Gastrocnemius medialis (tissue), 4 donors: ENCODE measurements at regions not wholly inside any gene's neighbourhood (a gene's known extent, or its start where the extent isn't known, plus 50 kb on each side); places are given as distances from the start of the nearest gene placed in this dataset.

ENCODE experiments used
- ATAC-seq, 2 donors: fragments of 150-250 bp; one replicate each; pipeline ENCODE4 v1.9.1; 2016
- DNase-seq, 2 donors: peaks; one replicate each; pipeline ENCODE4 v3.0.0-alpha.2; 2019
- H3K27ac ChIP-seq, 4 donors: fragments of 200-600 bp; sonication (generic); 1 replicate in 1 of 4; 2 replicates in 3 of 4; pipeline ENCODE4 v1.5.1; 2016 to 2018; ENCODE audit warnings: mild to moderate bottlenecking in 2 of 4, moderate library complexity in 1 of 4
- H3K27me3 ChIP-seq, 3 donors: fragments of 200-600 bp; sonication (generic) in 2 of 3; 1 replicate in 1 of 3; 2 replicates in 2 of 3; pipeline versions ENCODE4 v1.5.1 to v1.6.0; 2016 to 2019; ENCODE audit warnings: mild to moderate bottlenecking in 1 of 3, moderate library complexity in 1 of 3
- H3K36me3 ChIP-seq, 2 donors: fragments of 200-600 bp; sonication (generic) in 1 of 2; one replicate each; pipeline ENCODE4 v1.5.1; 2017 to 2018
- H3K4me1 ChIP-seq, 2 donors: fragments of 200-600 bp; sonication (generic) in 1 of 2; one replicate each; pipeline ENCODE4 v1.5.1; 2016 to 2017; ENCODE audit warnings: mild to moderate bottlenecking in 2 of 2
- H3K4me3 ChIP-seq, 4 donors: fragments of 200-600 bp; sonication (generic) in 3 of 4; 1 replicate in 1 of 4; 2 replicates in 3 of 4; pipeline ENCODE4 v1.5.1; 2016 to 2019; ENCODE audit warnings: mild to moderate bottlenecking in 2 of 4
- H3K9me3 ChIP-seq, 3 donors: fragments of 200-600 bp; sonication (generic) in 2 of 3; 1 replicate in 1 of 3; 2 replicates in 2 of 3; pipeline ENCODE4 v1.5.1; 2016 to 2019
- CTCF ChIP-seq, 5 experiments: fragments of 450-650 bp in 3 of 5; fragments of 200-600 bp in 2 of 5; sonication (generic) in 2 of 5; IDR thresholded peaks in 4 of 5; conservative IDR thresholded peaks in 1 of 5; 1 replicate in 4 of 5; 2 replicates in 1 of 5; pipeline ENCODE4 v1.5.1; 2016 to 2019; ENCODE audit warnings: antibody characterized with exemption in 5 of 5, mild to moderate bottlenecking in 3 of 5, moderate library complexity in 3 of 5
- POLR2A ChIP-seq, 2 donors: fragments of 450-650 bp; IDR thresholded peaks; one replicate each; pipeline ENCODE4 v1.6.1; 2017; ENCODE audit warnings: antibody characterized with exemption in 2 of 2, mild to moderate bottlenecking in 2 of 2, moderate library complexity in 2 of 2
- in situ Hi-C, 4 donors: fragments of 200-750 bp; cut with MboI; loops; one replicate each; pipeline versions ENCODE4 v1.15.0 to v1.8.0; 2017; ENCODE audit warnings: low sequenced_read_pairs in 4 of 4
- intact Hi-C: fragments of 100-400 bp; cut with DNase I; formaldehyde crosslinking; loops from one replicate; pipeline ENCODE4 v1.15.1; 2023; ENCODE audit warnings: low total_unique reads

GRCh38 chrX:39874202-39874816 lies 223.4 kb downstream of the BCOR start:
- in situ Hi-C loops (no loop called here), intact Hi-C loops (no loop called here)
- Histone ChIP-seq H3K36me3 (no peaks in the 10 kb centered on the region), H3K27me3 (no peaks in the 10 kb centered on the region), H3K27ac (no peak overlapping the region), H3K4me1 (no peaks in the 10 kb centered on the region), H3K4me3 (no peak overlapping the region), H3K9me3 (no peaks in the 10 kb centered on the region)
- no peak for TF ChIP-seq CTCF (IDR thresholded peaks at IDR 0.05 in 4 of 5, conservative IDR thresholded peaks at IDR 0.05 in 1 of 5)
- TF ChIP-seq POLR2A (IDR thresholded peaks at IDR 0.05), result no peak
- ATAC-seq, result no peak
- DNase-seq, result no peak

- DNase-seq (no peak), ATAC-seq (no peak)
- no peaks in the 10 kb centered on the region for H3K27me3 ChIP-seq
- no peaks in the 10 kb centered on the region for H3K4me1 ChIP-seq
- in situ Hi-C loops (no loop called here), intact Hi-C loops (no loop called here)
- no peak for TF ChIP-seq CTCF (IDR thresholded peaks at IDR 0.05 in 4 of 5, conservative IDR thresholded peaks at IDR 0.05 in 1 of 5)
- TF ChIP-seq POLR2A (IDR thresholded peaks at IDR 0.05), result no peak
- H3K9me3 ChIP-seq, result no peaks in the 10 kb centered on the region
- H3K4me3 ChIP-seq, result no peak overlapping the region
- H3K27ac ChIP-seq, result no peak overlapping the region
- no peaks in the 10 kb centered on the region for H3K36me3 ChIP-seq
Measured at GRCh38 chrX:39875834-39876628, 221.7 kb downstream of the BCOR start.

GRCh38 chrX:39877905-39878304 lies 219.9 kb downstream of the BCOR start:
- in situ Hi-C loops, result no loop called here
- Histone ChIP-seq H3K27me3 (no peaks in the 10 kb centered on the region), H3K4me1 (no peaks in the 10 kb centered on the region), H3K9me3 (no peaks in the 10 kb centered on the region), H3K4me3 (no peak overlapping the region), H3K27ac (no peak overlapping the region), H3K36me3 (no peaks in the 10 kb centered on the region)
- DNase-seq (no peak), ATAC-seq (no peak)
- no peak for TF ChIP-seq POLR2A (IDR thresholded peaks at IDR 0.05)
- no peak for TF ChIP-seq CTCF (IDR thresholded peaks at IDR 0.05 in 4 of 5, conservative IDR thresholded peaks at IDR 0.05 in 1 of 5)
- intact Hi-C loops, result no loop called here

- H3K4me3 ChIP-seq, result no peak overlapping the region
- no peak overlapping the region for H3K27ac ChIP-seq
- TF ChIP-seq POLR2A (IDR thresholded peaks at IDR 0.05) (no peak), CTCF (IDR thresholded peaks at IDR 0.05 in 4 of 5, conservative IDR thresholded peaks at IDR 0.05 in 1 of 5) (no peak)
- no peaks in the 10 kb centered on the region for H3K4me1 ChIP-seq
- H3K9me3 ChIP-seq, result no peaks in the 10 kb centered on the region
- no peaks in the 10 kb centered on the region for H3K36me3 ChIP-seq
- in situ Hi-C loops (no loop called here), intact Hi-C loops (no loop called here)
- DNase-seq, result no peak
- peaks cover 0 to 5% (median 0%) of the 10 kb centered on the region in 3 donors for H3K27me3 ChIP-seq
- ATAC-seq, result no peak
Measured at GRCh38 chrX:39883666-39884065, 214.1 kb downstream of the BCOR start.
